ENCODE measurements at regions not wholly inside any gene's neighbourhood (a gene's known extent, or its start where the extent isn't known, plus 50 kb on each side); places are given as distances from the start of the nearest gene placed in this dataset.

GRCh38 chr1:70818401-70818800 lies 229.2 kb downstream of the PTGER3 start:
- DNase-seq, result no peak
- H3K4me1 ChIP-seq, result no peaks in the 10 kb centered on the region
- no peaks in the 10 kb centered on the region for H3K36me3 ChIP-seq
- WGBS, 2 donors (ENCODE audit: low coverage in 1 of 2), result 59 to 86% methylated on average over 2 of the region's 2 CpGs
- intact Hi-C loops (cut with DNase I; ENCODE audit: low total_unique reads), result no loop called here
- in situ Hi-C loops (cut with MboI; ENCODE audit: low pct_ligation_motif_present in 1 of 4, low pct_unique_long_range_greater_than_20kb in 1 of 4, low sequenced_read_pairs in 3 of 4), result no loop called here
- no peak overlapping the region for H3K27ac ChIP-seq
- H3K9me3 ChIP-seq, result no peaks in the 10 kb centered on the region
- no peak overlapping the region for H3K4me3 ChIP-seq
- TF ChIP-seq POLR2AphosphoS5 (IDR thresholded peaks at IDR 0.05), result no peak
- no peak for TF ChIP-seq EP300 (IDR thresholded peaks at IDR 0.05; ENCODE audit: low read depth)
- TF ChIP-seq CTCF (IDR thresholded peaks at IDR 0.05), result no peak
- TF ChIP-seq POLR2A (IDR thresholded peaks at IDR 0.05), result no peak
- no peaks in the 10 kb centered on the region for H3K27me3 ChIP-seq

GRCh38 chr1:70819231-70819630 lies 228.4 kb downstream of the PTGER3 start:
- DNase-seq, result no peak
- in situ Hi-C loops (cut with MboI; ENCODE audit: low pct_ligation_motif_present in 1 of 4, low pct_unique_long_range_greater_than_20kb in 1 of 4, low sequenced_read_pairs in 3 of 4), result no loop called here

GRCh38 chr1:70819785-70820184 lies 227.8 kb downstream of the PTGER3 start:
- Histone ChIP-seq H3K27ac (no peak overlapping the region), H3K4me3 (no peak overlapping the region), H3K27me3 (no peaks in the 10 kb centered on the region), H3K4me1 (no peaks in the 10 kb centered on the region), H3K36me3 (no peaks in the 10 kb centered on the region), H3K9me3 (no peaks in the 10 kb centered on the region)
- in situ Hi-C loops (cut with MboI; ENCODE audit: low pct_ligation_motif_present in 1 of 4, low pct_unique_long_range_greater_than_20kb in 1 of 4, low sequenced_read_pairs in 3 of 4) (no loop called here), intact Hi-C loops (cut with DNase I; ENCODE audit: low total_unique reads) (no loop called here)
- TF ChIP-seq POLR2AphosphoS5 (IDR thresholded peaks at IDR 0.05) (no peak), CTCF (IDR thresholded peaks at IDR 0.05) (no peak), POLR2A (IDR thresholded peaks at IDR 0.05) (no peak), EP300 (IDR thresholded peaks at IDR 0.05; ENCODE audit: low read depth) (no peak)
- DNase-seq, result no peak

More at GRCh38 chr1:70819231-70819630, 228.4 kb downstream of the PTGER3 start:
- TF ChIP-seq EP300 (IDR thresholded peaks at IDR 0.05; ENCODE audit: low read depth) (no peak), POLR2A (IDR thresholded peaks at IDR 0.05) (no peak), POLR2AphosphoS5 (IDR thresholded peaks at IDR 0.05) (no peak), CTCF (IDR thresholded peaks at IDR 0.05) (no peak)
- H3K36me3 ChIP-seq, result no peaks in the 10 kb centered on the region
- H3K27ac ChIP-seq, result no peak overlapping the region
- no peak overlapping the region for H3K4me3 ChIP-seq
- no peaks in the 10 kb centered on the region for H3K27me3 ChIP-seq
- 70 to 86% methylated on average over 2 of the region's 2 CpGs for WGBS, 2 donors (ENCODE audit: low coverage in 1 of 2)
- no peaks in the 10 kb centered on the region for H3K4me1 ChIP-seq
- intact Hi-C loops (cut with DNase I; ENCODE audit: low total_unique reads), result no loop called here
- no peaks in the 10 kb centered on the region for H3K9me3 ChIP-seq

GRCh38 chr1:70820396-70820795 lies 227.2 kb downstream of the PTGER3 start:
- H3K27me3 ChIP-seq, result no peaks in the 10 kb centered on the region
- no peak for TF ChIP-seq CTCF (IDR thresholded peaks at IDR 0.05)
- TF ChIP-seq POLR2AphosphoS5 (IDR thresholded peaks at IDR 0.05), result no peak
- TF ChIP-seq EP300 (IDR thresholded peaks at IDR 0.05; ENCODE audit: low read depth), result no peak
- no peak for TF ChIP-seq POLR2A (IDR thresholded peaks at IDR 0.05)
- DNase-seq, result no peak
- in situ Hi-C loops (cut with MboI; ENCODE audit: low pct_ligation_motif_present in 1 of 4, low pct_unique_long_range_greater_than_20kb in 1 of 4, low sequenced_read_pairs in 3 of 4) (no loop called here), intact Hi-C loops (cut with DNase I; ENCODE audit: low total_unique reads) (no loop called here)
- H3K27ac ChIP-seq, result no peak overlapping the region
- H3K4me1 ChIP-seq, result no peaks in the 10 kb centered on the region
- no peaks in the 10 kb centered on the region for H3K36me3 ChIP-seq
- no peak overlapping the region for H3K4me3 ChIP-seq
- no peaks in the 10 kb centered on the region for H3K9me3 ChIP-seq
